GM12878 (cell line): ENCODE measurements at regions not wholly inside any gene's neighbourhood (a gene's known extent, or its start where the extent isn't known, plus 50 kb on each side); places are given as distances from the start of the nearest gene placed in this dataset.

Experiments used
- ASH2L ChIP-seq: fragments of 300-600, 200-600 bp; sonication (generic); IDR thresholded peaks from 2 replicates; pipeline ENCODE4 v1.6.1; 2017; ENCODE audit warnings: low read depth, mild to moderate bottlenecking, borderline replicate concordance
- BHLHE40 ChIP-seq, 2 experiments: fragments of 450-650 bp in 1 of 2; IDR thresholded peaks; 2 replicates each; pipeline ENCODE4 v1.6.1; 2011 to 2017; ENCODE audit warnings: low read depth in 2 of 2, borderline replicate concordance in 1 of 2, improper control_type of control experiment in 1 of 2, low read length in 1 of 2, mild to moderate bottlenecking in 1 of 2
- BRCA1 ChIP-seq: IDR thresholded peaks from 2 replicates; pipeline ENCODE4 v1.6.1; 2011; ENCODE audit warnings: low read depth, low read length, improper control_type of control experiment
- EED ChIP-seq: sonication (generic); IDR thresholded peaks from 2 replicates; pipeline ENCODE4 v1.6.1; 2016; ENCODE audit warnings: antibody characterized with exemption, low read depth
- EZH2 ChIP-seq: IDR thresholded peaks from 2 replicates; pipeline ENCODE4 v1.6.1; 2012; ENCODE audit warnings: low read depth, mild to moderate bottlenecking, control low read depth, inconsistent platforms, low read length, borderline replicate concordance; ENCODE audit not compliant: control insufficient read depth
- FOS ChIP-seq: IDR thresholded peaks from 3 replicates; pipeline ENCODE4 v1.6.1; 2011; ENCODE audit warnings: borderline replicate concordance; ENCODE audit not compliant: insufficient read length; ENCODE audit errors: extremely low read depth
- KLF5 ChIP-seq: fragments of 450-650 bp; IDR thresholded peaks from 2 replicates; pipeline ENCODE4 v1.6.1; 2014; ENCODE audit warnings: mild to moderate bottlenecking; ENCODE audit not compliant: partially characterized antibody
- LARP7 ChIP-seq: fragments of 450-650 bp; IDR thresholded peaks from 2 replicates; pipeline ENCODE4 v1.6.1; 2017; ENCODE audit warnings: mild to moderate bottlenecking
- NRF1 ChIP-seq: conservative IDR thresholded peaks from 2 replicates; pipeline ENCODE4 v1.6.1; 2011; ENCODE audit warnings: mild to moderate bottlenecking, low read depth, low read length, improper control_type of control experiment
- POU2F2 ChIP-seq: IDR thresholded peaks from 3 replicates; pipeline ENCODE4 v1.6.1; 2011; ENCODE audit warnings: low read depth, mild to moderate bottlenecking, low read length, borderline replicate concordance
- RUNX3 ChIP-seq: IDR thresholded peaks from 2 replicates; pipeline ENCODE4 v1.6.1; 2012; ENCODE audit warnings: low read length, inconsistent platforms
- SPI1 ChIP-seq: IDR thresholded peaks from 2 replicates; pipeline ENCODE4 v1.6.1; 2011; ENCODE audit warnings: low read depth, mild to moderate bottlenecking, low read length, moderate library complexity, borderline replicate concordance; ENCODE audit not compliant: insufficient read depth
- TARDBP ChIP-seq: IDR thresholded peaks from 2 replicates; pipeline ENCODE4 v1.6.1; 2016; ENCODE audit warnings: borderline replicate concordance
- TCF3 ChIP-seq: IDR thresholded peaks from 2 replicates; pipeline ENCODE4 v1.6.1; 2012; ENCODE audit warnings: low read depth, mild to moderate bottlenecking, low read length, borderline replicate concordance; ENCODE audit not compliant: insufficient read depth
- TF ChIP-seq, protein P1 (sequence below): fragments of 450-650 bp; formaldehyde crosslinking; IDR thresholded peaks from 2 replicates; pipeline ENCODE4 v1.4.0; 2020; ENCODE audit warnings: mild to moderate bottlenecking, moderate library complexity
- TF ChIP-seq, protein P2 (sequence below): IDR thresholded peaks from 2 replicates; pipeline ENCODE4 v1.6.1; 2012; ENCODE audit warnings: low read length, inconsistent platforms
- TF ChIP-seq, protein P3 (sequence below): fragments of 150-350 bp; IDR thresholded peaks from 2 replicates; pipeline ENCODE4 v1.6.1; 2014; ENCODE audit warnings: mild to moderate bottlenecking, low read depth, low read length
- TF ChIP-seq, protein P4 (sequence below): IDR thresholded peaks from 2 replicates; pipeline ENCODE4 v1.6.1; 2011; ENCODE audit warnings: borderline replicate concordance, low read depth, mild to moderate bottlenecking, moderate library complexity, low read length; ENCODE audit not compliant: insufficient read depth, poor library complexity, severe bottlenecking
- TF ChIP-seq, protein P5 (sequence below): fragments of 450-650 bp; IDR thresholded peaks from 2 replicates; pipeline ENCODE4 v1.6.1; 2018; ENCODE audit warnings: mild to moderate bottlenecking, low read depth, moderate library complexity; ENCODE audit not compliant: partially characterized antibody

DNA sequence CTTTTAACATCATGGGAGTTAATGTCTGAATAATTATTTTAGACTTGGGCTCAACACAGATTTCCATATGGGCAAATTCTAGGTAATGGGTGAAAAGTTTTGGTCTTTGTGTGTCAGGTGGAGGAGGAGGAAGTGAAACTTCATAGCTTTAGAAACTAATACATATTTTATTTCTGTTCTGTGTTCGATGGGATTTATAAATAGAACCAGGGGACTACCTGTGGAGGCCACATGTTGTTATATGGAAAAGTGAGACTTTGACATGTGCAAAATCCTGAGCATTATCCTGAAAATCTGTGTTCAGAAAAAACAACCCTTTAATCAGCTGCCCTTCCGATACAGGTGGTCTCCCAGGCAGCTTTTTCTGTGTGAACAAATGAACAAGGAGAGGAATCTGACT is 209.5 kb downstream of the SOX2 start (continued):
- TF ChIP-seq, protein P1, sequence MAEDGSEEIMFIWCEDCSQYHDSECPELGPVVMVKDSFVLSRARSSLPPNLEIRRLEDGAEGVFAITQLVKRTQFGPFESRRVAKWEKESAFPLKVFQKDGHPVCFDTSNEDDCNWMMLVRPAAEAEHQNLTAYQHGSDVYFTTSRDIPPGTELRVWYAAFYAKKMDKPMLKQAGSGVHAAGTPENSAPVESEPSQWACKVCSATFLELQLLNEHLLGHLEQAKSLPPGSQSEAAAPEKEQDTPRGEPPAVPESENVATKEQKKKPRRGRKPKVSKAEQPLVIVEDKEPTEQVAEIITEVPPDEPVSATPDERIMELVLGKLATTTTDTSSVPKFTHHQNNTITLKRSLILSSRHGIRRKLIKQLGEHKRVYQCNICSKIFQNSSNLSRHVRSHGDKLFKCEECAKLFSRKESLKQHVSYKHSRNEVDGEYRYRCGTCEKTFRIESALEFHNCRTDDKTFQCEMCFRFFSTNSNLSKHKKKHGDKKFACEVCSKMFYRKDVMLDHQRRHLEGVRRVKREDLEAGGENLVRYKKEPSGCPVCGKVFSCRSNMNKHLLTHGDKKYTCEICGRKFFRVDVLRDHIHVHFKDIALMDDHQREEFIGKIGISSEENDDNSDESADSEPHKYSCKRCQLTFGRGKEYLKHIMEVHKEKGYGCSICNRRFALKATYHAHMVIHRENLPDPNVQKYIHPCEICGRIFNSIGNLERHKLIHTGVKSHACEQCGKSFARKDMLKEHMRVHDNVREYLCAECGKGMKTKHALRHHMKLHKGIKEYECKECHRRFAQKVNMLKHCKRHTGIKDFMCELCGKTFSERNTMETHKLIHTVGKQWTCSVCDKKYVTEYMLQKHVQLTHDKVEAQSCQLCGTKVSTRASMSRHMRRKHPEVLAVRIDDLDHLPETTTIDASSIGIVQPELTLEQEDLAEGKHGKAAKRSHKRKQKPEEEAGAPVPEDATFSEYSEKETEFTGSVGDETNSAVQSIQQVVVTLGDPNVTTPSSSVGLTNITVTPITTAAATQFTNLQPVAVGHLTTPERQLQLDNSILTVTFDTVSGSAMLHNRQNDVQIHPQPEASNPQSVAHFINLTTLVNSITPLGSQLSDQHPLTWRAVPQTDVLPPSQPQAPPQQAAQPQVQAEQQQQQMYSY, result no peak
- peak; percentile 71 for TF ChIP-seq EED
- TF ChIP-seq BRCA1, result no peak
- TF ChIP-seq SPI1, result peak; percentile 94
- TF ChIP-seq, protein P2, sequence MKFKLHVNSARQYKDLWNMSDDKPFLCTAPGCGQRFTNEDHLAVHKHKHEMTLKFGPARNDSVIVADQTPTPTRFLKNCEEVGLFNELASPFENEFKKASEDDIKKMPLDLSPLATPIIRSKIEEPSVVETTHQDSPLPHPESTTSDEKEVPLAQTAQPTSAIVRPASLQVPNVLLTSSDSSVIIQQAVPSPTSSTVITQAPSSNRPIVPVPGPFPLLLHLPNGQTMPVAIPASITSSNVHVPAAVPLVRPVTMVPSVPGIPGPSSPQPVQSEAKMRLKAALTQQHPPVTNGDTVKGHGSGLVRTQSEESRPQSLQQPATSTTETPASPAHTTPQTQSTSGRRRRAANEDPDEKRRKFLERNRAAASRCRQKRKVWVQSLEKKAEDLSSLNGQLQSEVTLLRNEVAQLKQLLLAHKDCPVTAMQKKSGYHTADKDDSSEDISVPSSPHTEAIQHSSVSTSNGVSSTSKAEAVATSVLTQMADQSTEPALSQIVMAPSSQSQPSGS, result peak; percentile 73; the same call in 1 of the 2 replicates
- TF ChIP-seq, protein P3, sequence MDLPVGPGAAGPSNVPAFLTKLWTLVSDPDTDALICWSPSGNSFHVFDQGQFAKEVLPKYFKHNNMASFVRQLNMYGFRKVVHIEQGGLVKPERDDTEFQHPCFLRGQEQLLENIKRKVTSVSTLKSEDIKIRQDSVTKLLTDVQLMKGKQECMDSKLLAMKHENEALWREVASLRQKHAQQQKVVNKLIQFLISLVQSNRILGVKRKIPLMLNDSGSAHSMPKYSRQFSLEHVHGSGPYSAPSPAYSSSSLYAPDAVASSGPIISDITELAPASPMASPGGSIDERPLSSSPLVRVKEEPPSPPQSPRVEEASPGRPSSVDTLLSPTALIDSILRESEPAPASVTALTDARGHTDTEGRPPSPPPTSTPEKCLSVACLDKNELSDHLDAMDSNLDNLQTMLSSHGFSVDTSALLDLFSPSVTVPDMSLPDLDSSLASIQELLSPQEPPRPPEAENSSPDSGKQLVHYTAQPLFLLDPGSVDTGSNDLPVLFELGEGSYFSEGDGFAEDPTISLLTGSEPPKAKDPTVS, result no peak
- no peak for TF ChIP-seq TCF3
- no peak for TF ChIP-seq TARDBP
- TF ChIP-seq POU2F2, result no peak
- TF ChIP-seq KLF5, result no peak
- TF ChIP-seq EZH2, result no peak
- no peak for TF ChIP-seq ASH2L
- TF ChIP-seq RUNX3, result peak; percentile 55
- no peak for TF ChIP-seq FOS
- TF ChIP-seq LARP7, result no peak
- TF ChIP-seq NRF1, result no peak
- TF ChIP-seq, protein P4, sequence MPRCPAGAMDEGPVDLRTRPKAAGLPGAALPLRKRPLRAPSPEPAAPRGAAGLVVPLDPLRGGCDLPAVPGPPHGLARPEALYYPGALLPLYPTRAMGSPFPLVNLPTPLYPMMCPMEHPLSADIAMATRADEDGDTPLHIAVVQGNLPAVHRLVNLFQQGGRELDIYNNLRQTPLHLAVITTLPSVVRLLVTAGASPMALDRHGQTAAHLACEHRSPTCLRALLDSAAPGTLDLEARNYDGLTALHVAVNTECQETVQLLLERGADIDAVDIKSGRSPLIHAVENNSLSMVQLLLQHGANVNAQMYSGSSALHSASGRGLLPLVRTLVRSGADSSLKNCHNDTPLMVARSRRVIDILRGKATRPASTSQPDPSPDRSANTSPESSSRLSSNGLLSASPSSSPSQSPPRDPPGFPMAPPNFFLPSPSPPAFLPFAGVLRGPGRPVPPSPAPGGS, result no peak
- 0 out of 4 replicates have a peak, but pooled peaks of 1 of the 2 experiments have one; percentile 22 for TF ChIP-seq BHLHE40 (IDR thresholded peaks at IDR 0.05; ENCODE audit: borderline replicate concordance in 1 of 2, low read depth in 2 of 2, low read length in 1 of 2)
- TF ChIP-seq, protein P5, sequence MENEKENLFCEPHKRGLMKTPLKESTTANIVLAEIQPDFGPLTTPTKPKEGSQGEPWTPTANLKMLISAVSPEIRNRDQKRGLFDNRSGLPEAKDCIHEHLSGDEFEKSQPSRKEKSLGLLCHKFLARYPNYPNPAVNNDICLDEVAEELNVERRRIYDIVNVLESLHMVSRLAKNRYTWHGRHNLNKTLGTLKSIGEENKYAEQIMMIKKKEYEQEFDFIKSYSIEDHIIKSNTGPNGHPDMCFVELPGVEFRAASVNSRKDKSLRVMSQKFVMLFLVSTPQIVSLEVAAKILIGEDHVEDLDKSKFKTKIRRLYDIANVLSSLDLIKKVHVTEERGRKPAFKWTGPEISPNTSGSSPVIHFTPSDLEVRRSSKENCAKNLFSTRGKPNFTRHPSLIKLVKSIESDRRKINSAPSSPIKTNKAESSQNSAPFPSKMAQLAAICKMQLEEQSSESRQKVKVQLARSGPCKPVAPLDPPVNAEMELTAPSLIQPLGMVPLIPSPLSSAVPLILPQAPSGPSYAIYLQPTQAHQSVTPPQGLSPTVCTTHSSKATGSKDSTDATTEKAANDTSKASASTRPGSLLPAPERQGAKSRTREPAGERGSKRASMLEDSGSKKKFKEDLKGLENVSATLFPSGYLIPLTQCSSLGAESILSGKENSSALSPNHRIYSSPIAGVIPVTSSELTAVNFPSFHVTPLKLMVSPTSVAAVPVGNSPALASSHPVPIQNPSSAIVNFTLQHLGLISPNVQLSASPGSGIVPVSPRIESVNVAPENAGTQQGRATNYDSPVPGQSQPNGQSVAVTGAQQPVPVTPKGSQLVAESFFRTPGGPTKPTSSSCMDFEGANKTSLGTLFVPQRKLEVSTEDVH, result no peak
